AG08396 (cell line): ENCODE measurements at regions not wholly inside any gene's neighbourhood (a gene's known extent, or its start where the extent isn't known, plus 50 kb on each side); places are given as distances from the start of the nearest gene placed in this dataset.

Experiments
- DNase-seq: peaks from one replicate; pipeline ENCODE4 v3.0.0; 2012; ENCODE audit warnings: low spot score, mixed read lengths

GRCh38 chr17:71976011-71976649, 144.7 kb upstream of the SOX9 start:
- DNase-seq: peak; percentile 92

GRCh38 chr17:71978435-71978834, 142.4 kb upstream of the SOX9 start:
- DNase-seq: no peak

DNA sequence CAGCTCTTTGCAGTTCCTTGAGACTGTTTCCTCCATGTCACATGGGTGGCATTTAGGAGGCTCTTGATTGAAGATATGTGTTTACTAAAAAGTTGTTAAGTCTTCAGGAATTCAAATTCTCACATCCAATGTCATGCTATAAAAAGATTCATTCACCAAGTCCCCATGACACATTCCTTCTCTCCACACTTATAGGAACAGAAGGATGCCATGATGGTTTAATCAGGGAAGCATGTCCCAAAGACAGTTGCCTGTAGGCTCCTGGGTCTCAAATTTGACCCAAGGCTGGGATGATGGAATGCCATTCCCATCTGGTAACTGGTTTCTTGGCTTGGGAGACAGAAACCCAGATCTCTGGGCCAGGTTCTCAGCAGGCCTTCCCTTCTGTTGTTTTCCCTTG, 140.6 kb upstream of the SOX9 start:
- no peak for DNase-seq

DNA sequence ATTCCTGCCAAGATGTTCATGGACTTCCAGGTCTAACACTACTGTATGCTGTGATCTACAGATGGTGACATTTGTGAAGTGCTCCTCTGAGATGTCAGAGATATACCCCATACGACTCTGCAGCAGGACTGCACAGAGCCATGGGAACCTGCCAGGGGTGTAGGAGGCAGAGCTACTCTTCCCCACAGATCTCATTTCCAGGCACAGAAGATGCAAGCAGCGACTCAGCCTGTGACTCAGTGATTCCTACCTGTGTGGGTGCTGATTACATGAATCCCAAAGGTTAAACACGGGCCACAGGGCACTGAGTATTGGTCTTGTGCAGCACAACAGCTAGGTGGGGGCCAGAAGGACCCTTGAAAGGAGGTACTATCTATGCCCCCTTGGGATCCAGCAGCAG, 137.0 kb upstream of the SOX9 start:
- no peak for DNase-seq

GRCh38 chr17:71985111-71986039, 135.4 kb upstream of the SOX9 start:
- no peak for DNase-seq

DNA sequence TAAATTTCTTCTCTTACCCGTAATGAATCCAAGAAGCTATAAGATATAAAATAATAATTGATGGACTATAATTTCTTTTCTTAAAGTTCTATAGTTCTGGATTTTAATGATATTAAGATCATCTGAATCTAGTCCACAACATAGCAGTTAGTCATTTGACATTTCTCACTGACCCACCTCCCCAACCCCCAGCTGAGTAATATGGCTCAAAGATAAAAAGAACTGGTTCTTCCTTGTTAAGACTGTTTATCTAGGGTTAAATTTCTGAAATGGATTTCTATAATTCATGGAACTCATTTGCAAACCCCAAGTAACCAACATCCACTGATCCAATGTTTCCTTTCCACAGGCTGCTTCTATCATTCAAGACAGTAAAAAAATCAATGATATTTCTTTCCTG, 133.9 kb upstream of the SOX9 start:
- DNase-seq: no peak

- peak; percentile 14 for DNase-seq
Observed at GRCh38 chr17:71987634-71988033, 133.2 kb upstream of the SOX9 start.

DNA sequence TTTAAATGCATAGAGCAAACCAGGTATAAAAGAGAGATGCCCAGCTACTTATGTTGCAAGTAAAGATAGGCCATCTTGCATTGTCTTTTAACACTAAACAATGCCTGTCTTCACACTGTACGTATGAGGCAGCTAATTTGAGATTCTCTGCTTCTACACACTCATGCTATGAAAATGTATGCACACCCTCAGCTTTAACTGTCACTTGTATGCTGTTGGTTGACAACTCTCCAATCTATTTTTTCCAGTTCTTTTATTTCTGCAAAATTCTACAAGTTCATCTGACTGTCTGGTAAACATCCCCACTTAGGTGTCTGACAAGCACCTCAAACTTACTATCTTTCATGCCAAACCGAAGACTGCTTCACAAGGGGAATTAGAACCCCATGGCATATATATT, 131.7 kb upstream of the SOX9 start:
- no peak for DNase-seq

DNA sequence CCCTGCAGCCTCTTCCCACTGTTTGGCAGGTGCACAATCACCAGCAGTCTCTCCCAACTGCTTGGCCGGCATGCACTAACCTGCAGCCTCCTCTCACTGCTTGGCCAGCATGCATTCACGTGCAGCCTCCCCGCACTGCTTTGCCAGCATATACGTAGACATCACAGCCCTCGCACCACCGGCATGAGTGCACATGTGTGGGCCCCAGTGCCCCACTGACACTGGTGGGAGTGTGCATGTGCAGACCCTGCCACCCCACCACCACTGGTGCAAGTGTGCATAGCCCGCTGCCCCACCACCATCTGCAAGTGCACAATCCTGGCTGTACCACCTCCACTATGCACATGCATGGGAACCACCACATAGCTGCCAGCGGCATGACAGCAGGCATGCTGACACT, 127.5 kb upstream of the SOX9 start:
- DNase-seq: no peak

DNA sequence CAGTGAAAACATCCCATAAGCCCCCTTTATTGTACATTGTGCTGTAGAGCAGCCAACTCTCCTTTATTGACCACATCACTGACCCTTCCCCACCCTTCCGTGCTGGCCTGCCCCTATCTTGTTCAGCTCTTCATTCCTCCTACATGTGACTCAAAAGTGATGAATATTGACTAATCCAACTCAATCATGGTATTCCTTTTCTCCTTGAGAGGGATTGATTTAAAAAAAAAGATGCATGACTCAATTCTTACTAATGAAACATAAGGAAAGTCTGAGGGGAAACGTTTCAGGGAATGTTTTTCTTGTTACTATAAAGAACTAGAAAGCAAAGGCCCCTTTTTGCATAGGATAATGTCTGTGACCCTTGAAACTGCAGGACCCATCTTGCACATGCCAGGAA, 125.2 kb upstream of the SOX9 start:
- peak; percentile 9 for DNase-seq

- DNase-seq: no peak
Observed at GRCh38 chr17:72004011-72004427, 116.8 kb upstream of the SOX9 start.

DNA sequence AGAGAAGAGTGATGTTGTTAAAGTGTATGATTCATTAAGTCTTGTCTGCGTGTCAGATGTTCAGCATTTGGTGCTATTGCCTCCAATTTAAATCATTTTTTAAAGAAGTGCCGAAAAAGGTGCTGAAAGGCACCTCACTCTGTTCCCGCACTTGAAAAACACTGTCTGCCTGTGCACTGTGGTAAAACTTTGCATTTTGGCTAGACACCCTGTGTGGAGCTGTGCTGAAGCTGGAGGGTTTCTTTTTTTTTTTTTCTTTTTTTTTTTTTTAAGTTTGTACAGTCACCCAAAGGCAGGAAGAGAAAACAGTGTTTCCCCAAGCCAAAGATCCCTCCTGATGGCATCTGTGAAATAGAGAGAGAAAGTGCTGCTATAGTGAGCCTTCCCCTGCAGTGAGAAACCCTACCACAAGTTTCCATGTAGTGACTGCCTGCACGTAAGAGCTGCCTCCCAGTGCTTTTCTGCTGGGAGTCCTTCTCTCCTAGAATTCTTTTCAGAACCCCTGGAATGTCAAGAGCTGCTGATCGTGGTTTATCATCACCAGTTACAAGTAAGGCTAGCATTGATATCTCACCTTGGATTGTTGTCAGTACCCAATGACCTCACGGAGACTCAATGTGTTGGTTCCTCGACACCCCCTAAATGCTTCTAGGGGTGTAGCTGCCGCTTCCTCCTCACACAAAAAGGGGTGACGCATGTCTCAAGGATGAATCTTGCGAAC, 116.0 kb upstream of the SOX9 start:
- no peak for DNase-seq

DNA sequence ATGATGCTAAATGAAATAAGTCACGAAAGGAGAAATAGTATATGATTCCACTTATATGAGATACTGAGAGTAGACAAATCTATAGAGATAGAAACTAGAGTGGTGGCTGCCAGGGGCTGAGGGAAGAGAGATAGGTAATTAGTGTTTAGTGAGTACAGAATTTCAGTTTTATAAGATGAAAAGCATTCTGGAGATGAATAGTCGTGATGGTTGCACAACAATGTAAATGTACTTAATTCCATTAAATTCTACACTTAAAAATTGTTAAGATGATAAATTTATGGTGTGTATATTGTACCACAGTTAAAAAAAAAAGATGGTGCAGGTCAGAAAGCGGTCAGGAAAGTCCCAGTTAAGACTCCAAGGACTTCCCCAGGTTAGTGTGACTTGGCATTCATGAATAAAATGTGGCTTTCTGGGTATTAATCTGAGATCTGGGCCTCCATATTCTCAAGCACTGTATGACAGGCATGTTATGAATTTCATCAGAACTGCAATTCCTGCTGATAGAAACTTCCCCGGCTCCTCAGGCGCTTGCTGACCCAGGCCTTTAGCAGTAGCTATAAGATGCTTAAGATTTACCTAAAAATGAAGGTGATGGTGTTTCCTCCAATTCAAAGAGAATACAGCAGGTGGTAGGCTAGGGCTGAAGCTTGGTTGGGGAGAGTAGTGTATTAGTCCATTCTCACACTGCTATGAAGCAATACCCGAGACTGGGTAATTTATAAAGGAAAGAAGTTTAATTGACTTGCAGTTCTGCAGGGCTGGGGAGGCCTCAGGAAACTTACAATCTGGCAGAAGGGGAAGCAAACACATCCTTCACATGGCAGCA, 115.3 kb upstream of the SOX9 start:
- DNase-seq: no peak

DNA sequence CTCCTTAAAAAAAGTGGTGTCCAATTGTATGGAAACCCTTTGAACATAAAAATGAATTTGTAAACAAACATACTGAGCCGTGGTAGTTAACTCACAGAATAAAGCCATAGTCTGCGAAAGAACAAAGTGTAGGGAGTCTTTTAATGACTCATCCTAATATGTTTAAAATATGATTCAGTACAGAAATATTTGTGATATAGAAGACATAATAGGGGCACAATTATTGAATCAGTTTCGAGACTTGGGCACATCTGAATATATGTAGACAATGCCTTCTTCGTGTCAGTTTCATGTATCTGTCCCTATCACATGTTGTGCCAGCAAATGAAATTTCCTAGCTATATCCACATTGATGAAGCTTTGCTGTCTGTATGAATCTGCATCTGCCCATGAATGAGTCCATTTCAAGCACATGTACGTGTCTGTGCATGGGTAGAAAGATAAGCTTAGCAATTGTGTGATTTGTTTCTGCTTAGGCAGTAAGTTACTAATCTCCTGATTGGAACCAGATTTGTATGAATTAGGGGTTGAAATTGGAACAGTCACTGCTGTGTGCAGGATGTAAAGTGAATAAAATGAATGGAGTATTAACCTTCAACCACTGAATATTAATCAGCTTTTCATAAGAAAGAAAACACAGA, 112.5 kb upstream of the SOX9 start:
- no peak for DNase-seq

GRCh38 chr17:72011561-72011960, 109.3 kb upstream of the SOX9 start:
- DNase-seq: no peak

GRCh38 chr17:72021417-72022041, 99.3 kb upstream of the SOX9 start:
- DNase-seq: no peak

DNA sequence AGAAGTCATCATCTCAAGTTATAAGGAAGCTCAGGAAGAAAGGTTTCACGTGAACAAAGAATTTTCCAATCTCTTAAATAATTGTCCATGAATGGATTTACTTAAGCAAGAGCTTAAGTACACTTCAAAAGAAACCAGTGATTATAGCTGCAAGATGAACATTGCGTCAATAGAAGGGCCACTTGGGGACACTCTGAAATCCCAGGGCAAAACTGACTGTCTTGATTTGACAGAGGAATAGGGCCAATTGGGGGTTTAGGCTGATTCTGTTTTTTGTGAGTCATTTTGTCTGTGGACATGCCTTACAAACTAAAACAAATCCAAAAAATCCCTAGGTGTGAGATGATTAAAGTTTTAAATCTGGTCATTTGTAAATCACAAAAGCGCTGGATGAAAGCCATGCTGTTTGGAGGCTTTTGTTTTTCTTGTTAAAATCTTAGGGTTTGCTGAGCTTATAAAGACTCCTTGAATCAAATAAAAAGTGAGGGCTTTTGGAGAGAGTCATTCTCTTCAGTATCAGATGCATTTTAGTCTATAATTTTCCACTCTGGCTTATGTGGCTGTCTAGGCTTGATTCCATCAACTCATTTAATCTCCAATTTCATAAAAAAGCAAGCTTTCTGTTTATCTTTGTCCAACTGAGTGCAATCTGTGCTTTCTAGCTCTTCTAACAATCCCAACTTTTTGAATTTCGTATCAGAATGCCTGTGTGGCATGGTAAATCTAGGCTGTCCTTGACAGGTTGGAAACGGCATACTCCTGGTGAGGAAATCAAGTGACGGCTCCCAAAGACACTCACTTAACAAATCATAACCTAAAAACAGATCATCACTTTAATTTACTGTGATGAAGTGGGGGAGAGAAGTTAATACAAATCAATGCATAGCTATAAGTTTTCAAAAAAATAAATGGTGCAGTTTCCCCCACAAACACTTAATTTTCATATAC, 98.2 kb upstream of the SOX9 start:
- no peak for DNase-seq

- DNase-seq: no peak
Observed at GRCh38 chr17:72024457-72024856, 96.4 kb upstream of the SOX9 start.

DNA sequence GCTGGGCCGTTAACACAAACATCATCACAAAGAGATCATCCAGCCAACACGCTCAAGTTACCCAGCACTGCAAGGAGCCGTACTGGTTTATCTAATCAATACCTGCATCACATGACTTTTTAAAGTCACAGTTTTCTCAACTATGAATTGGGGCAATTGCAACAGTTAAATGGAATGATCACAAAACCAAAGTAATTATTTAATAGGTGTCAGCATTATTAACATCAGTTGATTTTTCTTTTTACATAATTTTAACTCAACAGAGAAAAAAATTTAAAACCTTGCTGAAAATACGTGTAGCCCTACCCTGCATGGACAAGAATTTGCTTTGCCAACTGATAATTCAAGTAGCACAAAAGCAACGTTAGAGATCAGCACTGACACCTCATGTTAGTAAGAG, 95.7 kb upstream of the SOX9 start:
- no peak for DNase-seq
